ENCODE measurements at regions not wholly inside any gene's neighbourhood (a gene's known extent, or its start where the extent isn't known, plus 50 kb on each side); places are given as distances from the start of the nearest gene placed in this dataset.
A peak's percentile ranks its signal among the peaks of the same experiment; 100 is the strongest.
"Not testable (repeated sequence)": the region's sequence is repeated elsewhere in the genome, so short reads cannot be mapped to it uniquely, and the experiment has no call there.

DNA sequence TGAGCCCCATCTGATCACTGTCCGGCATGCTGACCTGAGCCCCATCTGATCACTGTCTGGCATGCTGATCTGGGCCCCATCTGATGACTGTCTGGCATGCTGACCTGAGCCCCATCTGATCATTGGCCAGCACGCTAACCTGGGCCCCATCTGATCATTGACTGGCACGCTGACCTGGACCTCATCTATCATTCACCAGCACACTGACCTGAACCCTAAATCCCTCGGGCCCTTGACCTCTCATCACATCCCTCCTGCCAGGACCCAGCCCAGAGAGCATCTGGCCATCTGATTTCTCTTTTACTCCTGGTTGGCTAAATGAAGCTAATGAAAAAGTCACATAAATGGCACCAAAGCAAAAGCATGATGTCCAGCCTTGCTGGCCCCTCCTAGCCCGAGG, 207.1 kb downstream of the NDUFA10 start:
- DNase-seq, result no peak

GRCh38 chr2:239817468-239818031, 207.6 kb downstream of the NDUFA10 start:
- not testable (repeated sequence) for DNase-seq

GRCh38 chr2:239816576-239817467, 208.3 kb downstream of the NDUFA10 start:
- DNase-seq, result no peak

- DNase-seq, result no peak
Measured at GRCh38 chr2:239815671-239816070, 209.5 kb downstream of the NDUFA10 start.

- DNase-seq, result no peak
Measured at GRCh38 chr2:239814861-239815601, 210.1 kb downstream of the NDUFA10 start.

- DNase-seq, result no peak
Measured at GRCh38 chr2:239814116-239814860, 210.9 kb downstream of the NDUFA10 start.

- DNase-seq, result no peak
Measured at GRCh38 chr2:239813261-239814115, 211.7 kb downstream of the NDUFA10 start.

DNA sequence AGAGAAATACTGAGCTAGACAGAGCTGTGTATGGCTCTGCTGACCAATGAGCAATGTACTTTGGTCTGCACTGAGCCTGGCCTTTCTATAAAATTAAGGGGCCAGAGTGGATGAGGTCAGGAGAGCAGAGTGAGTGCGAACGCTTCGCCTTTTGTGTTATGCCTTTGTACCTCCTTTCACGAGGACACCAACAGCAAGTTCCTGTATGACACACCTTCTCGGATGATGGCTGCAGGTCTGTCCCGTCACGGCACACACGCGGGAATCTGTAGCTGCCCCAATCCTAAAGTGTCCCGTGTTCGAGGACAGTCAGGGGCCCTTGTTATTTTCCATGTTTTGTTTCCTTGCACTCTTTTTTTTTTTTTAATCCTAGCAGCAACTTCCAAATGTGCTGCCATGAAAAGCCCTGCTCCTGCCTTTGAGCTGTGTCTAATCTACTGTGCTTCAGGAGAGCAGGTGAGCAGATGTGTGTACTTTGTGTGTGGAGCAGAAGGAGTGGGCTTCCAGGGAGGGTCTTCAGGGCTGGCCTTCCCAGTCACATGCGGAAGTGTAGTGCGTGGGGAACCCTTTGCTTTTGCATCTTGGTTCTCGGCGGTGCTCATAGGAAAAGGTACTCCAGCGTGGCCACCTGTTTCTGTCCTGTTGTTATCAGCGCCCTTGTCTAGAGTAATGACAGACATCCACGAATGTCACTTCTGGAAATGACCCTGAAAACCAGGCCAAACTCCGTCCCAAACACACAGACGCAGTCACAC, 213.2 kb downstream of the NDUFA10 start:
- DNase-seq, result no peak

DNA sequence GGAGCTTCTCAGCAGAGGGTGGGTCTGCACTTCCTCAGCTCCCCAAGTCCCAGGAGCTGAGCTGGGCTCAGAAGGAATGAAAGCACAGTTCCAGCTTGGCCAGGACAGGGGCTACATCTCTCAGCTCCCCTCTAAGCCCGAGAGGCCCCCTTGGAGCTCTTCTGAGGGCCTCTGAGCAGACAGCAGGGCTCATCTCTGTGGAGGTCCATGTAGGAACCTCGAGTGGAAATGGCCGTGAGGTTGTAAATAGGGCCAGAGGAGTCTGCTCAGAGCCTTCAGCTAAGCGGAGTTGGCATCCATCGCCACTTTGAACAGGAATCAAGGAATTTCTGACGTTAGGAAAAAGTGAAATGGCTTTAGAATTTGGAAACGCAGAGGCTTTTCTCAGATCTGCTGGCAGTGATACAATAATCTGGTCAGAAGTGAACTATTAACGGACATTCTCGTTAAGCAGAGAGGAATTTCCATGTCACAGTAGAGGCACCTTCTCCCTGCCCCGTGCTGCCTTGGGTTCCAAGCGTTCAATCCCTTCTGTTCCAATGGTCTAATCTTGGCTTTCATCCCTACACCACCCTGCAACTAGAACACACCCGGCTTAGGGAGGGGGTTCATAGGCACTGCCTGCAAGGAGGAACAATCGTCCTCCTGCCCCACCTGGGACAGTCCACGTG, 213.9 kb downstream of the NDUFA10 start:
- no peak for DNase-seq

DNA sequence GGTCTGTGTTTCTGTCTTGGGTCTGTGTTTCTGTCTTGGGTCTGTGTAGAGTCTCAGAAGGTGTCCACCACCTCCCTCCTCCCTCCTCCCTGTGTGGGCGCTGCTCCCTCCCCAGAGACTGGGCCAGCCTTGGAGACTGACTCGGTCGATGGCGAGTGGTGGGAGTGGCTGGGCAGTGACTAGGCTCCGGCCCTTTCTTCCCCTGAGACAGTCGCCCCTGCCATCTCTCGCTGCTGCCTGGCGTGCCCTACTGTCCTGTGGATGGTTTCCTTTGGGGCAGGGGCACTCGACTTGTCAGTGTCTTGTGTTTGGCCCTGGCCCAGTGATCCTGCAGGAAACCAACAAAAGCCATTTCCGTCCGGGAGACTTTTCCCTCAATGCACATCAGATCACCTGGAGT, 215.8 kb downstream of the NDUFA10 start:
- DNase-seq, result no peak

GRCh38 chr2:239807568-239807967, 217.6 kb downstream of the NDUFA10 start:
- no peak for DNase-seq

DNA sequence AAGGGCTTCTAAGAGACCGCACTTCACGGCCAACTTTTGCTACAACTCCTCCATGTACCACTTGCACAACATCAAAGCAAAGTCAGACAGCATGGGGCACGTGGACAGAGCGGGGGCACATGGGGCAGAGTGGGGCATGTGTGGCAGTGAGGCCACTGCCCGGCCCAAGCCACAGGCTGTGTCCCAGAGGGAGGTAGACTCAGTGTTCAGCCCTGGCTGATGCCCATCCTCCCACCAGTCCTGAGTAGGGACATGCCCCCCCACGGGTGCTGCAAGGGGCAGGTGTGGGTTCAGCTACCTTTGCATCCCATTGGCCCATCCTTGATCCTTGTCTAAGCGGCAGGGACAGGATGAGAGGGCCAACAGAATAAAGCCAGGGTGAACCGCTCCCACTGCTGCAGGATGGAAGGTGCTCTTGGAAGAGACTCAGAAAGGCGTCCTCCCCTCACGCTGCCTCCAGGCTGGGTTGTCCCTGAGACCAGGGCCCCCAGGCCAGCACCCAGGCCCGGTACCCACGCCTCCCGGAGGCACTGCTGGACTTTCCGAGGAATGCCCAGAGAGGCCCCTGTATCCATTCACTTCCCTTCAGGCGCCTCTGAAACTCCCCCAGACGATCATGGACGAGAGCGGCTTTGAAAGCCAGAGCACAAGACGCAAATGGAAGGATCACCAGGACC, 218.2 kb downstream of the NDUFA10 start:
- no peak for DNase-seq

GRCh38 chr2:239806276-239806675, 218.9 kb downstream of the NDUFA10 start:
- DNase-seq, result no peak

DNA sequence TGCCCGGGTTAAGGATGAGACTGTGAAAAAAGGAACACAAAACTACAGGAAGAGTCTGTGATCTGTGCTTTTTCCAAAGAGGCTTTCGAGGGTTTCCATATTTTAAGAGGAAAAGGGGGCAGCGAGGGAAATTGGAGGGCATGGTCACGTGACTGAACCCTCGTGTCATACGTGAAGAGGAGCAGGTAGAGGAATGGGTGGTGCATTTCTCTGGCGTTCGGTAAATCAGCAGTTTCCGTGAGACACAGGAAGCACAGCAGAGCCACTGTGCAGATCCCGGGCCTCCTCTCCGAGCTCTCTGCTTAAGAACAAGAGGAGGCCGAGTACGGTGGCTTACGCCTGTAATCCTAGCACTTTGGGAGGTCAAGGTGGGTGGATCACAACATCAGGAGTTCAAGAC, 219.7 kb downstream of the NDUFA10 start:
- no peak for DNase-seq

DNA sequence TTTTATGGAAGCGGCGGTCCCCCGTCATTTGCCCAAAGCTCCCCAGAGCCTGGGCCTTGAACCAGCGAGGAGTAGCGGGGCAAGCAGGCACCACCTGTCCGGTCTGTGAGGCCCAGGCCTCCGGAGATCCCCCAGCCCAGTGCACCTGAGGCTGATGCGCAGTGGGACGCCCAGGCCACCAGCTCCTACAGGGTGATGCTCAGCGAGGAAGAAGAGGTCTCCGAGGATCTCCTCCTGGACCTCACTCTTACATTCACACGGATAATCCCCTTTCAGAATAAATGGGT, 220.2 kb downstream of the NDUFA10 start:
- DNase-seq, result no peak

- DNase-seq, result no peak
Measured at GRCh38 chr2:239804161-239805042, 220.7 kb downstream of the NDUFA10 start.

DNA sequence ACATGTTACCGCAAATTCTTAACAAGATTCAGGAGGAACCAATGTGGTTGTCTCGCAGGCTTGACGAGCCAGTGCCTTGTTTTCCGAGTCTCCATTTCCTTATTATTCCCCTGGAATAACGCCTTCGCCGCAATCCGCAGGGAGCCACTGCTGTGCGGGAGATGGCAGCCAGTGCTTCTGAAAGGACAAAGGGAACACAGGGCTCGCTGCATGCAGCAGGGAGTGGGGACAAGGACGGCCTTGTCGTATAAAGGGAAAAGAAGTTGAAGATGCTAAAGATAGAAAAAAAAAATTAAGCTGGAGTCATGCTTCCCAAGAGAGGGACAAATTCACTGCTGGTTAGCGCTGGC, 221.4 kb downstream of the NDUFA10 start:
- DNase-seq, result peak; percentile 21

GRCh38 chr2:239803102-239803765, 221.9 kb downstream of the NDUFA10 start:
- no peak for DNase-seq

GRCh38 chr2:239802185-239802649, 222.9 kb downstream of the NDUFA10 start:
- no peak for DNase-seq

All from midbrain (tissue), 1 donor.